ENCODE measurements at regions not wholly inside any gene's neighbourhood (a gene's known extent, or its start where the extent isn't known, plus 50 kb on each side); places are given as distances from the start of the nearest gene placed in this dataset.

GRCh38 chr3:127459891-127460290 lies 130.6 kb downstream of the TPRA1 start:
- TF ChIP-seq POLR2A (IDR thresholded peaks at IDR 0.05; ENCODE audit: low read depth, low read length) (no peak), CTCF (IDR thresholded peaks at IDR 0.05; ENCODE audit: extremely low read depth in 1 of 2, insufficient read depth in 1 of 2, low read depth in 1 of 2, low read length in 2 of 2) (no peak), POLR2AphosphoS5 (IDR thresholded peaks at IDR 0.05; ENCODE audit: insufficient read depth, low read depth, low read length) (no peak)
- TF ChIP-seq, protein P1, sequence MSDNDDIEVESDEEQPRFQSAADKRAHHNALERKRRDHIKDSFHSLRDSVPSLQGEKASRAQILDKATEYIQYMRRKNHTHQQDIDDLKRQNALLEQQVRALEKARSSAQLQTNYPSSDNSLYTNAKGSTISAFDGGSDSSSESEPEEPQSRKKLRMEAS (IDR thresholded peaks at IDR 0.05; ENCODE audit: insufficient read depth, insufficient read length): no peak

All from endothelial cell of umbilical vein (primary cell).